ENCODE measurements at regions not wholly inside any gene's neighbourhood (a gene's known extent, or its start where the extent isn't known, plus 50 kb on each side); places are given as distances from the start of the nearest gene placed in this dataset.
"Not testable (repeated sequence)": the region's sequence is repeated elsewhere in the genome, so short reads cannot be mapped to it uniquely, and the experiment has no call there.

DNA sequence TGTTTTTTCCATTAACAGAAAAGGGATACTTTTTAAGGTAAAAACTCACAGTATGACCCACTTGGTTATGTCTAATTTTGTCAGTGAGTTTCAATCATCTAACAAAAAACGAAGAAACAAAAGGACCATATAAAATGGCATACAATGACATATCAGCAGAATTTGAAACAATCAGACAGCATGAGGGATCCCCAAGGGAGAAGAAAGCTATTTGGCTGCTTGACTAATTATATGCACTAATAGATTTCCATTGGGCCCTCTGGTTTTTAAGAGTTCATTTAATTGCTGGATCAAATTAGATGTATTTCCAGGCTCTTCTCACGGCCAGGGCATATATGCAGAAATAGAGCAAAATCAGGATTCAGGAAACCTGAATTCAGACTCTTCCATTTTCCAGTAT, 376.4 kb upstream of the GBE1 start:
- DNase-seq: no peak

GRCh38 chr3:82137050-82137449, 375.6 kb upstream of the GBE1 start:
- DNase-seq: no peak

DNA sequence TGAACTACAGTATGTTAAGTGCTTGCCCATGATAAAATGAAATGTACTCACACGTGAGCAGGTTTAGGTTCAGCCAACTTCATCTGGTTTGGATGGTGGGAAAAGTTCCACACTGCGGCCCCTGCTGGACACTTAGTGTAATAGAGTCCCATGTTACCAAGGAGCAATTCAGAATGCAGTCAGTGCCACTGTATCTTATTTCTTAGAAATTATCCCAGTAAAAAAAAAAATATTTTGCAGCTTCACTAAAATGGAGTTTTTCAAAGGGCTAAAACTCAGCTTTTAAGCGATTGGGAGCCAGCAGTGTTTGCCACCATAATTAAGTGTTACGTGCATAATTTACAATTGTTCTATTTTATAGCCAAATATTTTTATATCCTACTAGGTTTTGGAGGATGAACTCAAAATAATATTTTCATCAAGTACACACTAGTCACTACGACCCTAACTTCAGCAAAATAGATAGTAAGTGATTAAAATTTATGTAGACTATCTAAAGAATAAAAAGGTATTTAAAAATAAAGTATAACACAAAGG, 371.7 kb upstream of the GBE1 start:
- peak; percentile 60 for DNase-seq

DNA sequence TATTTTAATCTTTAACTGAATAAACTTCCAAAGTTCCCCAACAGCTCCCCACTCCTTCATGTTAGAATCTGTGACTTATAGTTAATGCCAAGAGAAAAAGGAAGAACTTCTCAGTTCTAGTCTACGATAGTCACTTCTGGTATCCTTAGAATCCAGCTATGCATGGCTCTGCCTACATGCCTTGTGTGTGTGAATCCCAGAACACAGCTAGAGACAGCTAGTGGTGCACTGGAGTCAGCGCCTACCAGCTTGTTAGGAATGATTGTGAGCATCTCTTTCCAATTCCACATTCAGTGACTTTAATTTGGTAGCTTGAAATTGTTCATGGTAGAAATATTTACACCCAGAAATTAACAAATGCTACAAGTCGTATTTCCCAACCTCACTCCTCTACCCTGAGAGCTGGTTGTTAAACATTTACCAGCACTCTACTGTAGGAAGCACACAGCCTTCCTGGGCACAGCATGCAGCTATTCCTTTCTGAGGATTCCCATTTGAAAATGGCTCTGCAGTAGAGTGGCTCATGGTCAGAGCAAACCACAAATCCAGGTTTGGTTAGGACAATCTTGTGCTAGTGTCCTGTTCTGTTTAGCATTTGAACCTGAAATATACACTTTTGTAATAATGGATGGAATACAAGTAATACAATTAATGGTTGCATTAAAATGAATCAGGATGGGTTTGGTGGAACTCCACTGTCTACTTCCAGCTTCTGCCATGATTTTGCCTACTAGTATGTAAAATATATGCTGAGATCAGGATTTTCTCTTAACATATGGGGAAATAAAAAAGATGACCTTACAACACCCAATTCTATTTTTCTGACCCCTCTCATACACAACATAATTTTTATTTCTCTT, 371.0 kb upstream of the GBE1 start:
- no peak for DNase-seq

DNA sequence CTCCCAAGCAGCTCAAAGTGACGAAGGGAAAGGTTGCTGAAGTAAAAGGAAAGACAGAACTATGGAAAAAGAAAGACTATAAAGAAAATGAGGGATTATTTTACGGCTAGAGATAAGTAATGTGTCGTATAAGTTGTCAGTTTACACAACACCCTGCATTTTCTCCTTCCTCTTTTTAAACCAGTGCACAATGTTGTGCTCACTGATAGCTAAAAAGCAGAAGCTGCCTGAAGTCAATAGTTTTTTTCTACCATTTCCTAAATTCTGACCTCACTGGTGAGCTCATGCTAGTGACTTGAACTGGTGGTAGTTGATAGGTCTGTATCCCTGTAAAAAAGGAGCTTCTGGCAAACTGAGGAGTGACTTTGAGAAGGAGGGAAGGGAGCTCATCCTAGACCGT, 368.6 kb upstream of the GBE1 start:
- DNase-seq: no peak

DNA sequence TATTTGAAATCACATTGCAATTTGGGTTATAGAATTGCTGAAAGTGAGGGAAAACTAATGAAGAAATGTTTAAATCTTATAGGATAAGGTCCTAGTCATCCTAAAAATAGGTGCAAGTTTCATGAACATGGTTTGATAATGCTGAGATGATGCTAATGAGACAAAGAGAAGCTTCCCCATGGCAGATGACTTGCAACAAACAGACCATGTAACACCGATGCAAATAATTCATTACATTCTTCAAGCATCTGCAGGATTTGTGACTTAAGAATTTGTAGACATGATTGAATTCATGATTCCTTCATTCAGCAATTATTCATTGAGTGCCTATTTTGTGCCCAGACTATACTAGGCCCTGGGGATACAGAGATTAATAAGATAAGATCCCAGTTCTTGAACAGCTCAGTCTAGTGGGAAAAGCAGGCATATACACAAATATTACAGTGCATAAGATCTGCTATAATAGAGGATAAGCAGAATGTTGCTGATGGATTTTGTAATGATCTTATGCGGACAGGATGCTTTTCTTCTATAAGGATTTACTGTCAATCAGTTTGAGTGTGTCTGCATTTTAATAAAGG, 367.9 kb upstream of the GBE1 start:
- DNase-seq: no peak

DNA sequence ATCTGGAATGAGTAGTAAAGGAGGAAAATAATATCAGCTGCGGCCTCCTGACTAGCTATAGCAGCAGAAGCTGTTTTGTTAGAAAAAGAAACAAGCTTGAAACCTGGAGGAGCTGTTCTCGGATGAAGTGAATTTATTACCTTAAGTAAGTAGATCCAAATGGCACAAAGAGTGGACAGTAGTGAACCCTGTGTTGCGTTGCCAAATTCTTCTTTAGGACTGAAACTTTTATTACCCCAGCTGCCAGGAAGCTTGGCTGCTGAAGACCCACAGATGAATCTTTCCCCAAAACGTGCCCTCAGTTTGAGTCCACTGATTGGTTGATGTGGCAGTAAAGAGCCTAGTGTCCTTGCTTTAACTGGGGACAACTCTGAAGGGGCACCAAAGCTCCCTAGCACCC, 366.8 kb upstream of the GBE1 start:
- DNase-seq: peak; percentile 30

- no peak for DNase-seq
These were observed 361.3 kb upstream of the GBE1 start for GRCh38 chr3:82122554-82123345.

DNA sequence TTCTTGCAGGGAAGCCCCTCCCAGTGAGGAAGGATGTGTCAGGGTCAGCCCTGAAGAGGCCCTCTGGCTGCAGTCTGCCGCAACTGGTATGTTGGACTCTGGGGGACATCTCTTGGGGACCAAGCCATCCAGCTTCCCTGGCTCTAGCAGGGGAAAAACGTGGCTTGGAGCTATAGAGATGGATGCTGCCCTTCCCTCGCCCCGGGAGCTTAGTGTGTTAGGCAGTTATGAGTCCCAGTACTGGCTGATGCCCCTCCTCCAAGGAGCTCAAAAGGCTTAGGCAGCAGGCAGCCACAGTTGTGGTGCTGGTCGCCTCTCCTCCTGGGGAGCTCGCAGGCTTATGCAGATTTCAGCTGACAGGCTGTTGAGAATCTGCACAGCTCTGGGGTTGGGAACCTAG, 353.1 kb upstream of the GBE1 start:
- no peak for DNase-seq

GRCh38 chr3:82110721-82111120, 349.3 kb upstream of the GBE1 start:
- not testable (repeated sequence) for DNase-seq

DNA sequence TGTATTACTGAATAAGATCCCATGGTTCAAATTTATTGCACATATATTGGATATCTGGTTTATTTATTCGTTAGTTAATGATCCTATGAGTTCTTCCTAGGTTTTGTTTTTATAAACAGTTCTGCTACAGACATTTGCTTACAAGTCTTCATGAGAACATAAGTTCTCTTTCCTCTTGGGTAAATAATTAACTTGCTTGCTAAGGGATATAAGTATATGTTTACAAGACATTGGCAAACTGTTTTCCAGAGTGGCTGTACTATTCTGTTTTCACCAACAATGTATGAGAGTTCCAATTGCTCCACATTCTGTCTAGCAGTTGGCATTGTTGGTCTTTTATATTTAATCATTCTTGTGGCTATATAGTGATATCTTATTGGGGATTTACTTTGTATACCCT, 341.8 kb upstream of the GBE1 start:
- DNase-seq: no peak

DNA sequence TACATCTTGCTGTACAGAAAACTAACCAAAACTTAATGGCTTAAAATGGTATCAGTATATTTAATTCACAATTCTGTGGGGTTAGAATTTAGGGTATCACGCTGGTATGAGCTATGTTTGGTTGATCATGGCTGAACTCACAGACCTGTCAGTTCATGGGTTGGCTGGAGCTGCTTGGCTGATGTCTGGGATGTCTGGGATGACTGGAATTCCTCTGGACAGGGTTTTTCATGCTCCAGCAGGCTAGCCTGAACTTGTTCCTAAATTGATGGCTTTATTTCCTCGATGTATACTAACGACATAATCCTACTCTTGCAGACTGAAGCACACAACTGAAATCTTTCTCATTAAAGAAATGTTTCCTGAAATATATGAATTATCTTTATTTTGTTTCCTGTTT, 338.9 kb upstream of the GBE1 start:
- no peak for DNase-seq

- DNase-seq: no peak
These were observed 332.2 kb upstream of the GBE1 start for GRCh38 chr3:82093641-82094040.

- DNase-seq: no peak
These were observed 327.3 kb upstream of the GBE1 start for GRCh38 chr3:82088749-82089148.

DNA sequence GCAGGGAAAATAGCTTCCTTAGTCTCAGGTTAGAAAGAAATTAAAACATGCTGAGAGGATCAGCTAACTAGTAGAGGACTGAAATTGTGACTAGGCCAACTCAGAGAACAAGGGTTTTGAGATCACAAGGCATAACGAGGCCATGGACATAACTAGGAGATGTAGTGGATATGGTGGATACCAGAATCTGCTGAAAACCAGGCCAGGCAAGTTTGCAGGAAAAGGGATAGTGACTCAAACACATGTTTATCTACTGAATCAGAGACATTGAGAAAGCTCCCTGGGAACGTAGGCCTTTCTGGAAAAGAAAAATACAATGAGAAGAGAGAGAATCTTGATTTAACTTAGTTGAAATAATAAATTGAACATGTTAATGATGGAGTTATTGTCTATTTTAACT, 326.5 kb upstream of the GBE1 start:
- no peak for DNase-seq

- DNase-seq: no peak
These were observed 324.5 kb upstream of the GBE1 start for GRCh38 chr3:82085851-82086475.

DNA sequence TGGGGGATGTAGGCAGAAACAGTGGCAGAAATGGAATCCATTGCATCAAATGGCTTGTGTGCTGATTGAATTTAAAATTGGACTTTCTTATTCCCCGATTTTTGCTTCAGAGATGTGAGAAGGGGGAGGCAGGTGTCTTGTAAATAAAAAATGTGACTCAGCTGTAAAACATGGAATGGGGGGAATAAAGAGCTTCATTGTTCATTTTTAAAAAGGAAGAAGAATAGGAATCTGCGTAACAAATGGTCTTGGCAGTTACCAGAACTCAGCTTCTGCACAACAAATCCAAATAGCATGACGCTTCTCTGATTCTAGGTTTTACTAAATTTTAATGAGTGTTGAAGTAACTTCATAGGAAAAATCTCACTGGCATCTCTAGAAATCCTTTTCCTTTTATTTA, 323.9 kb upstream of the GBE1 start:
- no peak for DNase-seq

DNA sequence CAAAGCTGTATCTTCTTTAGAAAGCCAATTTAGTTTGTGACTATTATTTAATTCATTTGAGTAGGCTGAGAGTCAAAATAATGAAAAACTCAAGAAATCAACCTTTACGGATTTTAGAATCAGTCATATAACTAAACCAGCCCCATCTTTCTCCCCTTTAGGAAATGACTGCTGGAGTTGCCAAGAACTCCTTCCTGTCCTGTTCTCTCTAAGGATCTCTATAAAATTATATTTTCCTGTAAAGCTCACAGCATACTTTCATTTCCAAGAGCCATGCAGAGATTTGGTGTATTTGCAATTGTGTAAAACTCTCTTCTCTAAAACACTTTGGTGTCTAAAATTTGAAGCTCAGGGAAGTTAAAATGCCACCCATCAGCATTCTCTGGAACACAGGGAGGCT, 323.4 kb upstream of the GBE1 start:
- no peak for DNase-seq

DNA sequence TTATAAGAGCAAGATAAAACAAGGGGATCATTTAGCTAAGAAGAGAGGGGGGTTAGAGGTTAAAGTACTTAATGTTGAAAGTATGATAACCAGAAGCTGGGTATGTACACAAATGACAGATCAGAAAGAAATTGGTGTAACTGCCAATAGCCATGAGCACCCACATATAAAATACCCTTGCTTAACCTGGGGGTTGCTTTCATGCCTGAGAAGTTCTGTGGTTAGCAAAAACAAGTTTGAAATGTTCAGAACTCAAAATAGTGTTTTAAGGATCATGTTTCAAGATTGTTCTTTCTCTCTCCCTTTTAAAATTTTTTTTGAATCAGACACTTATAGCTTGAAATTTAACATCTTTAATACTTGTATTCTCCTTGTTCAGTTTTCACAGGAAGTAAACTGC, 321.4 kb upstream of the GBE1 start:
- DNase-seq: no peak

DNA sequence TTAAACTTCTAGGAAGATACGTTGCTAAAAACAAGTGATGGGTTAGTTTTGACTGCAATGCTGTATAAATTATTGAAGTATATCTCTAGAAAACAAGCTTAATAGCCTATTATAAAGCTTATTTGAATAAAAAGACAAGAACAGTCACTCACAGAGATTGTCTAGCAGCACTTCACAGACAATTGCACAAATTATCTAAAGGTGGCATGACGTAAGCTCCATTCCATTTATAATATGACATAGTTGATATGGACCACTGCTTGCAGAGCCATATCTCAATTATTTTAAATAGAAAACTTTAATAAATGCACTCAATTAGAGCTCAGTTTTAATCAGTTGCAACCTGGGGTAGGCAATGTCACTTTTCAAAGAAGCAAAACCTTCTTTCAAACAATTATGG, 319.9 kb upstream of the GBE1 start:
- DNase-seq: no peak

DNA sequence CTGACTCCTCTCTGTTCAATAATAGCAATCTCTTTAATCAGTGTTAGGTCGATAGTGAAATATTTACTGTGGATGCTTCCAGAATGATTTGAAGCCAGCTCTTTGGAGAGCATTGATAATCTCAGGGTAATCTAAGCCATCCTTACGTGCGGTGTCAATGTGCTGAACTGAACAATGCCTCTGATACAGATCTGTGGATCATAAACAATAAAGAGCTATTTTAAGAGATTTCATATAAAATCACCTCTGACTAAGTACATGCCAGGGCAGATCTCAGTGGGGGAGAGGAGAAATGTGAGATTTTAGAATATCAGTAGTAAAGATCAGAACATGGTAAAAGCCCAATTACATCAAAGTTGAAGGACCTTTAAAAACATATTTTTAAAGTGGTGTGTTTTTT, 319.3 kb upstream of the GBE1 start:
- no peak for DNase-seq

DNA sequence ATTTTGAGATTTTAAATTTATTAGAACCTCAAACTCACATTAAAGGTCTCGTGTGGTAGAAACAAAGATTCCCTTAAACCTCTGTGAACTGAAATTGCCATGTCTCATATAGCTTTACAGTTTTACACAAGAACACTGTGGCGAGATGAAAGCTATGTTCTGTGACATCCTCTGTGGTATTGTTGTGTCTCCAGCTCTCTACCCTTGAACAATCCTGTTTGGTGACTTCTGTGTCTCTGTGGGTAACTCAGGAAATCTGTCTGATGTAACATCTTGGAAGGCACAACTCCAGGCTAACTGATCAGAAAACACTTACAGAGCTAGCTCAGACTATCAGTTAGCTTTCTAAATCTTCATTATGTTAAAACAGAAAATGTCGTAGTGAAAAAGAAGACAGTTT, 318.8 kb upstream of the GBE1 start:
- DNase-seq: no peak

DNA sequence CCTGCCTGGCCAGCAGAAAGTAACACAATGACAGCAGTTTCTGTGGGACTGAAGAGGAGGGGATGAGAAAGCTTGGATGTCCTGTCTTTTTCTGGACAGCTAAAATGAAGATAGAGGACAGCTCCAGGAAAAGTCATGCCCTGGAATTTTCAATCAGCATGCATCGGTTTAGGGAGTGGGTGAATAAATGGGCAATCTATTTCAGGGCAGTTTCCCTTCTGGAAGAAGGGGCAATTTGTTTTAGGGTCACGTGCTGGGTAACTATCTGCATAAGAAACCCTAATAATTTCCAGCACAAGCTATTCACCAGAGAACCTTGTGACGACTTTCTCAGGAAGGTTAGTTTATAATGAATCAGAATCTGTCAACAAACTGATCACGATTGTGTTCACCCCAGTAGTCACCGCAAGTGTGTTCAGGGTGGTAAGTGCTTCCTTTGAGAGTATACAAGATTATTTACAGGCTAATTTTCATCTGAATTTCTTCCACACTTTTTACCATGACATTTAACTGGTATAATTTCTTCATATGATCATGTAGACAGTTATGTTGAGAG, 318.0 kb upstream of the GBE1 start:
- DNase-seq: no peak
